Endothelial cell of umbilical vein (primary cell): ENCODE measurements at regions not wholly inside any gene's neighbourhood (a gene's known extent, or its start where the extent isn't known, plus 50 kb on each side); places are given as distances from the start of the nearest gene placed in this dataset.

Experiments used
- BruUV-seq: library from RNA; stranded (reverse); fragments of 400-500 nt; replicated peaks from 2 replicates; lab custom pipeline; 2021; lab: Mats Ljungman, UMichigan
- CTCF ChIA-PET: fragments of 300-600, 350-600 bp; sonication (Branson Sonifier 250); formaldehyde crosslinking; loops from one replicate; lab custom pipeline; 2021; ENCODE audit warnings: antibody characterized with exemption, inconsistent platforms; lab: Charles Lee
- POLR2A ChIA-PET: fragments of 300-600, 350-600 bp; sonication (Branson Sonifier 250); formaldehyde crosslinking; loops from one replicate; lab custom pipeline; 2021; ENCODE audit warnings: antibody characterized with exemption, inconsistent platforms; lab: Charles Lee
- DNase-seq: peaks from one replicate; pipeline ENCODE4 v3.0.0-alpha.2; 2011; ENCODE audit warnings: low read depth, low spot score
- FAIRE-seq: peaks from 2 replicates; lab custom pipeline; 2011; peaks lifted over from hg19 to GRCh38; lab: Jason Lieb, UNC
- H2AFZ ChIP-seq: 2 replicates; pipeline ENCODE4 v1.6.0; 2012; ENCODE audit warnings: low read depth, low read length, control low read depth, inconsistent platforms
- H3K27ac ChIP-seq: 2 replicates; pipeline ENCODE4 v1.5.1; 2011; ENCODE audit warnings: low read depth, mild to moderate bottlenecking, control low read depth, low read length, moderate library complexity; ENCODE audit not compliant: insufficient read depth
- H3K27me3 ChIP-seq, 2 experiments: 2 replicates each; pipeline versions ENCODE4 v1.6.0 to v1.6.1; 2011; ENCODE audit warnings: low read length in 2 of 2, mixed read lengths in 1 of 2; ENCODE audit not compliant: control insufficient read depth in 2 of 2, insufficient read depth in 2 of 2
- H3K36me3 ChIP-seq, 2 experiments: 2 replicates in 1 of 2; 3 replicates in 1 of 2; pipeline ENCODE4 v1.5.1; 2011; ENCODE audit warnings: low read length in 2 of 2, mild to moderate bottlenecking in 1 of 2, moderate library complexity in 1 of 2; ENCODE audit not compliant: control insufficient read depth in 2 of 2, insufficient read depth in 2 of 2; ENCODE audit errors: extremely low read depth in 1 of 2
- H3K4me1 ChIP-seq: 3 replicates; pipeline ENCODE4 v1.5.1; 2011; ENCODE audit warnings: mild to moderate bottlenecking, low read length; ENCODE audit not compliant: control insufficient read depth, insufficient read depth; ENCODE audit errors: extremely low read depth
- H3K4me2 ChIP-seq: 2 replicates; pipeline ENCODE4 v1.6.1; 2011; ENCODE audit warnings: low read length, control low read depth, mixed read lengths; ENCODE audit not compliant: insufficient read depth
- H3K4me3 ChIP-seq, 3 experiments: fragments of 200-600 bp in 1 of 3; sonication (generic), shearing (Covaris generic) in 1 of 3; replicated peaks in 1 of 3; 2 replicates each; pipeline ENCODE4 v1.5.1; 2011 to 2016; ENCODE audit warnings: control low read depth in 3 of 3, low read length in 3 of 3, mild to moderate bottlenecking in 2 of 3, inconsistent platforms in 1 of 3, low read depth in 1 of 3, moderate library complexity in 1 of 3; ENCODE audit not compliant: insufficient read depth in 1 of 3
- H3K79me2 ChIP-seq: 2 replicates; pipeline ENCODE4 v1.6.0; 2012; ENCODE audit warnings: low read length, inconsistent platforms; ENCODE audit not compliant: control insufficient read depth, insufficient read depth
- H3K9ac ChIP-seq: replicated peaks from 2 replicates; pipeline ENCODE3; 2011; ENCODE audit warnings: low read length, control low read depth; ENCODE audit not compliant: insufficient read depth; ENCODE audit errors: extremely low read depth
- H3K9me1 ChIP-seq: replicated peaks from 3 replicates; pipeline ENCODE4 v1.6.0; 2011; ENCODE audit warnings: mild to moderate bottlenecking, low read length; ENCODE audit not compliant: control insufficient read depth, insufficient read depth; ENCODE audit errors: extremely low read depth
- H3K9me3 ChIP-seq: replicated peaks from 2 replicates; pipeline ENCODE4 v1.5.1; 2012; ENCODE audit warnings: low read length, inconsistent platforms; ENCODE audit not compliant: control insufficient read depth, insufficient read depth
- H4K20me1 ChIP-seq: replicated peaks from 2 replicates; pipeline ENCODE3; 2011; ENCODE audit warnings: mild to moderate bottlenecking, low read length; ENCODE audit not compliant: control insufficient read depth, insufficient read depth; ENCODE audit errors: extremely low read depth
- EZH2 ChIP-seq: IDR thresholded peaks from 2 replicates; pipeline ENCODE4 v1.6.1; 2012; ENCODE audit warnings: borderline replicate concordance, low read depth, mild to moderate bottlenecking, moderate library complexity, low read length, inconsistent platforms; ENCODE audit not compliant: severe bottlenecking
- FOS ChIP-seq: IDR thresholded peaks from 2 replicates; pipeline ENCODE4 v1.6.1; 2011; ENCODE audit warnings: mild to moderate bottlenecking, low read length, moderate library complexity, borderline replicate concordance; ENCODE audit not compliant: insufficient read depth
- GATA2 ChIP-seq: IDR thresholded peaks from 2 replicates; pipeline ENCODE4 v1.7.0; 2011; ENCODE audit warnings: low read depth, mild to moderate bottlenecking, moderate library complexity, mixed read lengths, low read length; ENCODE audit not compliant: insufficient read length, insufficient read depth
- JUN ChIP-seq: IDR thresholded peaks from 2 replicates; pipeline ENCODE4 v1.6.1; 2011; ENCODE audit warnings: borderline replicate concordance, low read depth; ENCODE audit not compliant: insufficient read length, insufficient read depth
- MYC ChIP-seq: IDR thresholded peaks from one replicate; pipeline ENCODE4 v1.6.1; 2011; ENCODE audit warnings: mild to moderate bottlenecking, low read depth, low read length
- POLR2A ChIP-seq: IDR thresholded peaks from 2 replicates; pipeline ENCODE4 v1.6.1; 2012; ENCODE audit warnings: low read depth, mild to moderate bottlenecking, control low read depth, low read length
- POLR2AphosphoS5 ChIP-seq: IDR thresholded peaks from 2 replicates; pipeline ENCODE4 v1.6.1; 2012; ENCODE audit warnings: low read depth, mild to moderate bottlenecking, control low read depth, low read length, moderate library complexity; ENCODE audit not compliant: insufficient read depth
- dilution Hi-C: fragments of 300-500 bp; cut with MboI; formaldehyde crosslinking; loops from one replicate; pipeline ENCODE4 v1.15.0; 2019; ENCODE audit warnings: low sequenced_read_pairs; ENCODE audit not compliant: extremely low pct_ligation_motif_present
- intact Hi-C: fragments of 100-400 bp; cut with micrococcal nuclease; formaldehyde crosslinking; loops from one replicate; pipeline ENCODE4 v1.10.0; 2022
- TF ChIP-seq, protein P1 (sequence below), 2 donors: IDR thresholded peaks; 1 replicate in 1 of 2; 2 replicates in 1 of 2; pipeline ENCODE4 v1.5.1; 2011; ENCODE audit warnings: low read length in 2 of 2, mild to moderate bottlenecking in 2 of 2, moderate library complexity in 2 of 2, control low read depth in 1 of 2, inconsistent platforms in 1 of 2, low read depth in 1 of 2; ENCODE audit not compliant: insufficient read depth in 1 of 2; ENCODE audit errors: extremely low read depth in 1 of 2
- TF ChIP-seq, protein P2 (sequence below): IDR thresholded peaks from 2 replicates; pipeline ENCODE4 v1.6.1; 2011; ENCODE audit not compliant: insufficient read depth, insufficient read length

DNA sequence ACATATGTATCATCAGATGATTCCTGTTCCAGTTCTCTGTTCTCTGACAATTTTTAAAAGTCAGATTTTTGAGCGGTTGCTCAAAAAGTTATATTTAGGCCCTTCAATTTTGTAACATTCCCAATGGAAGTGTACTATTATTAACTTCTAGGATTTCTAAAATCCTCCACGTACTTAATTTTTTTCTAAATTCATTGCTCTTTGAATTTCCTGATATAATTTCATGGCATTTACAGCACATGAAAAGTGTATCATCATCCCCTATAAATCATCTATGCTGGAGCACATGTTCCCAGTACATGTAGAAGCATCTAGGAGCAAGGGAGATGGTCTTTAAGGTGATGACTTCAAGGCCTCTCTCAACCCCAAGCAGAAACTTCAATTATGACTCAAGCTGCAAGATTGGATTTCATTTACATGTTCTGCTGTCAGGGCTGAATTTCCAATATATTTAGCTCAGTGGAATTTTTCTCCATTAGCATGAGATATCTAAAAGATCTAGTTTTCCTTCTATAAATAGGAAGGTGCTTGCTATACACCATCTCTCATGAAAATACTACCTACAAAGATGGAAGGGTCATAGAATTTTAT is 392.8 kb upstream of the MIR17HG start:
- FAIRE-seq (no peak), DNase-seq (no peak)
- Histone ChIP-seq H3K27me3 (no peaks in the 10 kb centered on the region), H3K4me1 (no peaks in the 10 kb centered on the region), H4K20me1 (no peaks in the 10 kb centered on the region), H3K4me3 (no peak overlapping the region), H2AFZ (no peak overlapping the region), H3K9me3 (no peaks in the 10 kb centered on the region), H3K4me2 (no peak overlapping the region), H3K9ac (no peak overlapping the region), H3K9me1 (no peaks in the 10 kb centered on the region), H3K36me3 (no peaks in the 10 kb centered on the region), H3K79me2 (no peaks in the 10 kb centered on the region), H3K27ac (no peak overlapping the region)
- POLR2A ChIA-PET: no interaction called here
- CTCF ChIA-PET: no interaction called here
- intact Hi-C loops (no loop called here), dilution Hi-C loops (no loop called here)
- TF ChIP-seq, protein P1, sequence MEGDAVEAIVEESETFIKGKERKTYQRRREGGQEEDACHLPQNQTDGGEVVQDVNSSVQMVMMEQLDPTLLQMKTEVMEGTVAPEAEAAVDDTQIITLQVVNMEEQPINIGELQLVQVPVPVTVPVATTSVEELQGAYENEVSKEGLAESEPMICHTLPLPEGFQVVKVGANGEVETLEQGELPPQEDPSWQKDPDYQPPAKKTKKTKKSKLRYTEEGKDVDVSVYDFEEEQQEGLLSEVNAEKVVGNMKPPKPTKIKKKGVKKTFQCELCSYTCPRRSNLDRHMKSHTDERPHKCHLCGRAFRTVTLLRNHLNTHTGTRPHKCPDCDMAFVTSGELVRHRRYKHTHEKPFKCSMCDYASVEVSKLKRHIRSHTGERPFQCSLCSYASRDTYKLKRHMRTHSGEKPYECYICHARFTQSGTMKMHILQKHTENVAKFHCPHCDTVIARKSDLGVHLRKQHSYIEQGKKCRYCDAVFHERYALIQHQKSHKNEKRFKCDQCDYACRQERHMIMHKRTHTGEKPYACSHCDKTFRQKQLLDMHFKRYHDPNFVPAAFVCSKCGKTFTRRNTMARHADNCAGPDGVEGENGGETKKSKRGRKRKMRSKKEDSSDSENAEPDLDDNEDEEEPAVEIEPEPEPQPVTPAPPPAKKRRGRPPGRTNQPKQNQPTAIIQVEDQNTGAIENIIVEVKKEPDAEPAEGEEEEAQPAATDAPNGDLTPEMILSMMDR (IDR thresholded peaks at IDR 0.05; ENCODE audit: extremely low read depth in 1 of 2, insufficient read depth in 1 of 2, low read depth in 1 of 2, low read length in 2 of 2): no peak
- no peak for TF ChIP-seq FOS
- no peak for TF ChIP-seq GATA2
- TF ChIP-seq, protein P2, sequence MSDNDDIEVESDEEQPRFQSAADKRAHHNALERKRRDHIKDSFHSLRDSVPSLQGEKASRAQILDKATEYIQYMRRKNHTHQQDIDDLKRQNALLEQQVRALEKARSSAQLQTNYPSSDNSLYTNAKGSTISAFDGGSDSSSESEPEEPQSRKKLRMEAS: no peak
- no peak for TF ChIP-seq POLR2AphosphoS5
- no peak for TF ChIP-seq POLR2A
- TF ChIP-seq MYC: no peak
- TF ChIP-seq JUN: no peak
- TF ChIP-seq EZH2: no peak
- BruUV-seq: no TSS peak
